ENCODE measurements at regions not wholly inside any gene's neighbourhood (a gene's known extent, or its start where the extent isn't known, plus 50 kb on each side); places are given as distances from the start of the nearest gene placed in this dataset.
A peak's percentile ranks its signal among the peaks of the same experiment; 100 is the strongest.

DNA sequence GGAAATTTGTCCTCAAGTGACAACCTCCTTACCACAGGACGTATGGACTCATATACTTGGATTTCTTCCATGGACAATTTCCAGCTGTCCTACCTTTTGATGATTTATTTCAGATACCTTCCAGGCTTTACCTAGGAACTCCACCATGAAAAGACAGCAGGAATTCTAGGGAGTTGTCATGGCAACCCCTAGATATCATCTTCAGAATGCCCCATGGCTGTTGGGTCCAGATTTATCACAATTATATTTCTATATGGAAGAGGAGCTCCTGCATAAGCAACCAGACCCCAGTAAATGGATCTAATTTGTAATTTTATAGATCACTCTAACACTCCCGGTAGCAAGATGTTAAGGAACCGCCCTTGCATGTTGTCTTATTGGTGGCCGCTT, 102.3 kb upstream of the ZNF521 start:
- no peaks in the 10 kb centered on the region for H3K36me3 ChIP-seq (ENCODE audit: insufficient read depth, low read length)
- no peak overlapping the region for H3K9ac ChIP-seq (ENCODE audit: low read depth, low read length)
- no peak overlapping the region for H3K4me2 ChIP-seq (ENCODE audit: low read length)
- no peaks in the 10 kb centered on the region for H3K27me3 ChIP-seq (ENCODE audit: control insufficient read depth, insufficient read depth, low read length)
- no peaks in the 10 kb centered on the region for H3K9me3 ChIP-seq (replicated peaks; ENCODE audit: low read length)
- H3K4me3 ChIP-seq (ENCODE audit: low read length): no peak overlapping the region
- H3K4me1 ChIP-seq (ENCODE audit: control insufficient read depth, insufficient read depth, low read length): peaks cover 10% of the 10 kb centered on the region

DNA sequence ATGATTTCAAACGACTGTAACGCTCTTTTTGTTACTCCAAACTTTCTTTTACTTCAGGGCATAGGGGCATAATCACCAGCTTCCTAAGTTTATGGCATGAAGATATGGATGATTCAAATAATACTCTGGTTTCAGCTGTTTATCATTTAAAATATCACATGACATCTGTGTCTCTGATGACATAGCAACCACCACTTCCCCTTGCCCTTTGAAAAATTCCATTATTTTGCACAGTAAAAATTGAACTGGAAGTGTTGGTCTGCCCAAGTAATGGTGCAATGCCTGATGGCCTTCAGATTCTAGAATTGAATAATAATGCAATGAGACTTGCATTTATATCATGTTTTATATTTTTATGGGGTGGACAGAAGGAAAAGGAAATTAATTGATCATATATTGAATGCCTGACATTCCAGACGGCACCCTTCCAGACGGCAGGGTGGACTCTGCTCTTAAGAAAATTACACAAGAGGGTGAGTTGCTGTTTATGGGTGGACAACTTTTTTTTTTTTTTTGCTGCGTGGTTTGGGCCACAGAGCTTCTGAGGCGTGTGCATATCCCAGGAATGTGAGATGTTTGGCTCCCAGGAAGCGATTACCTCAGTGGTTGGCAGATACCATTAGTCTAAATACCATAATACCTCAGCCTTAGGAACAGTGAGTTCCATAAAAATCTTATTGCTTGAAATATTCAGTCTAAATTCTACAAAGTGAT, 101.7 kb upstream of the ZNF521 start:
- Histone ChIP-seq H3K27me3 (ENCODE audit: control insufficient read depth, insufficient read depth, low read length) (no peaks in the 10 kb centered on the region), H3K36me3 (ENCODE audit: insufficient read depth, low read length) (no peaks in the 10 kb centered on the region), H3K4me1 (ENCODE audit: control insufficient read depth, insufficient read depth, low read length) (peaks cover 10% of the 10 kb centered on the region), H3K4me3 (ENCODE audit: low read length) (no peak overlapping the region), H3K9me3 (replicated peaks; ENCODE audit: low read length) (no peaks in the 10 kb centered on the region), H3K9ac (ENCODE audit: low read depth, low read length) (no peak overlapping the region), H3K4me2 (ENCODE audit: low read length) (peak overlapping the region; percentile 9)

DNA sequence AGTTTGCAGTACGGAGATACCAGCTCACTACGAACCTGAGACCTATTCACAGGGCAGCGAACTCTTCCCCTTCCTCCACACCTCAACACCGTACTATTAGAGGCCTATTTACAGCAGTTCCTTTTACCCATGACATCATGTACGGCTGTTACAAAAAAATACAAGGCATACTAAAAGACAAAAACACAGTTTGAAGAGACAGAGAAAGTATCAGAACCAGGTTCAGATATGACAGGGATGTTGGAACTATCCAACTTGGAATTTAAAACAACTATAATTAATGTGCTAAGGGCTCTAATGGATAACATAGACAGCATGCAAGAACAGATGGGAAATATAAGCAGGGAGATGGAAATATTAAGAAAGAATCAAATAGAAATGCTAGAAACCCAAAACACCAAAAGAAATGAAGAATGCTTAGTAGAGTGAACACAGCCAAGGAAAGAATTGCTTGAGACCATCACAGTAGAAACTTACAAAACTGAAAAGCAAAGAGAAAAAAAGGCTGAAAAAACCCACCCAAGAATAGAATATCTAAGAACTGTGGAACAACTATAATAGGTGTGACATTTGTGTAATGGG, 99.2 kb upstream of the ZNF521 start:
- Histone ChIP-seq H3K27me3 (ENCODE audit: control insufficient read depth, insufficient read depth, low read length) (no peaks in the 10 kb centered on the region), H3K36me3 (ENCODE audit: insufficient read depth, low read length) (no peaks in the 10 kb centered on the region), H3K9ac (ENCODE audit: low read depth, low read length) (no peak overlapping the region), H3K4me3 (ENCODE audit: low read length) (no peak overlapping the region), H3K4me1 (ENCODE audit: control insufficient read depth, insufficient read depth, low read length) (peaks cover 10% of the 10 kb centered on the region), H3K9me3 (replicated peaks; ENCODE audit: low read length) (no peaks in the 10 kb centered on the region), H3K4me2 (ENCODE audit: low read length) (no peak overlapping the region)

DNA sequence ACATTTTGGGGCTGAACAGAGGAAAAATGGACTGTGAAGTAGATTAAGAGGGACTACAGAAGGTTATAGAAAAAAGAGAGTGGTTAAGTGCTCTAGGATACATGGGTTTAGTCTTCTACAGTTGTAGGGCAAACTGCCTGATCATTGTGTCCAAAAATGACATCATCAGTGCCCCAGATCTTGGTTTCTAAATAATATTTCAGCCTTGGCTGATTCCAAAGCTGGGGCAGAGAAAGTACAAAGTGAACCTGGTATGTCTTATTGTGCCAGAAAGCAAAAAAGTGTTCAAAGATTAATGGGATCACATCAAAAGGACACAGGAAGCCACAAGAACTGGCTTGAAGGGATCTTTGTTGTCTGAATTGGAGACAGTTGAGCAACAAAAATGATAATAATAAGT, 97.1 kb upstream of the ZNF521 start:
- Histone ChIP-seq H3K4me3 (ENCODE audit: low read length) (no peak overlapping the region), H3K9ac (ENCODE audit: low read depth, low read length) (no peak overlapping the region), H3K36me3 (ENCODE audit: insufficient read depth, low read length) (no peaks in the 10 kb centered on the region), H3K27me3 (ENCODE audit: control insufficient read depth, insufficient read depth, low read length) (no peaks in the 10 kb centered on the region), H3K9me3 (replicated peaks; ENCODE audit: low read length) (no peaks in the 10 kb centered on the region), H3K4me1 (ENCODE audit: control insufficient read depth, insufficient read depth, low read length) (peaks cover 8% of the 10 kb centered on the region), H3K4me2 (ENCODE audit: low read length) (no peak overlapping the region)

DNA sequence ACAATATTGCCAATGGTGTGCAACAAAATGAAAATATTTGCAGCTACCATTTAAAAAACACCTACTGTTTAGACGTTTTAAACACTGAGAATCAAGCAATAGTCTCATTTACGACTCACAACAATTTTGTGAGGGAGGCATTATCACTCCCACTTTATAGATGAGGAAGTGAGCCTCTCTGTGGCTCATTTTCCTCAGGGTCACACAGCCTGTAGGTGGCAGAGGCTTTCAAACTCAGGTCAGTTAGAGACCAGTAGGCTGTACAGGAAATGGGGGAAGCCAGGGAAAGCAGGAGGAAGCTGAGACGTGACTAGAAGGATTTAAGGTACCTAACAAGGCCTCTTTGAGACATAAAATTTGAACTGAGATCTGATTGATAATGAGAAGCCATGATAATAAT, 95.0 kb upstream of the ZNF521 start:
- H3K27me3 ChIP-seq (ENCODE audit: control insufficient read depth, insufficient read depth, low read length): no peaks in the 10 kb centered on the region
- no peaks in the 10 kb centered on the region for H3K9me3 ChIP-seq (replicated peaks; ENCODE audit: low read length)
- peaks cover 2% of the 10 kb centered on the region for H3K4me1 ChIP-seq (ENCODE audit: control insufficient read depth, insufficient read depth, low read length)
- H3K4me2 ChIP-seq (ENCODE audit: low read length): no peak overlapping the region
- no peak overlapping the region for H3K9ac ChIP-seq (ENCODE audit: low read depth, low read length)
- no peak overlapping the region for H3K4me3 ChIP-seq (ENCODE audit: low read length)
- H3K36me3 ChIP-seq (ENCODE audit: insufficient read depth, low read length): no peaks in the 10 kb centered on the region

DNA sequence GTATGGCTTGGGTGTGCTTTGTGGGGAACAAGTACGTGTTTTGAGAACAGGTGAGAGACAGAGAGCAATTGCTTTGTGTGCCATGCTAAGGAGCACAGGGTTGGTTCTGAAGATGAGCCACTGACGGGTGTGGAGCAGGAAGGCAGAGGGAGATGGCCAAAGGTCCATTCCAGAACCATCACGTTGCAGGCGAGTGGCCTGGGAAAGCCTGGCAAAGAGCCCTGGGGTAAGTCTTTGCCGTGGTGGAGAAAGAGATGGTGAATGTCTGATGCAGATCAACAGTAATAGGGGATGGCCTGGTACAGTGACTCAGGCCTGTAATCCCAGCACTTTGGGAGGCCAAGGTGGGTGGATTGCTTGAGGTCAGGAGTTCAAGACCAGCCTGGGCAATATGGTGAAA, 93.5 kb upstream of the ZNF521 start:
- Histone ChIP-seq H3K9me3 (replicated peaks; ENCODE audit: low read length) (no peaks in the 10 kb centered on the region), H3K36me3 (ENCODE audit: insufficient read depth, low read length) (no peaks in the 10 kb centered on the region), H3K4me2 (ENCODE audit: low read length) (no peak overlapping the region), H3K9ac (ENCODE audit: low read depth, low read length) (no peak overlapping the region), H3K4me1 (ENCODE audit: control insufficient read depth, insufficient read depth, low read length) (peaks cover 2% of the 10 kb centered on the region), H3K27me3 (ENCODE audit: control insufficient read depth, insufficient read depth, low read length) (no peaks in the 10 kb centered on the region), H3K4me3 (ENCODE audit: low read length) (no peak overlapping the region)

DNA sequence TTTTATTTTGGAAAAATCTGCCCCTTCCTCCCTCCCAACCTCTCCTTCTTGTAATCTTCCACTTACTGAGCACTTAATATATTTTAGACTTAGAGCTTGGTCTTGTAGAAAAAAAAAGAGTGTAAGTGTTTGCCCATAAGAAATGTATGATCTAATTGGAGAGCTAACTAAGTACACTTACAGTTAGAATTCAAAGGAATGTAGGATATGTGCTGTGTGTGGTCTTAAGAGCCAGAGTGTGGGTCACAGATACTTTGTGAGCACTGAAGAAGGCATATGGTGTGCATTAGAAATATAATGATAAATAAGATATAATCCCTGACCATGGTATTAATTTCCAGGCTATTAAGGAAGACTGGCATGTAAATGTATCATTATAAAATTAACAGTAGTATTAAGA, 91.8 kb upstream of the ZNF521 start:
- Histone ChIP-seq H3K4me3 (ENCODE audit: low read length) (no peak overlapping the region), H3K27me3 (ENCODE audit: control insufficient read depth, insufficient read depth, low read length) (no peaks in the 10 kb centered on the region), H3K4me1 (ENCODE audit: control insufficient read depth, insufficient read depth, low read length) (peaks cover 2% of the 10 kb centered on the region), H3K36me3 (ENCODE audit: insufficient read depth, low read length) (no peaks in the 10 kb centered on the region), H3K9me3 (replicated peaks; ENCODE audit: low read length) (no peaks in the 10 kb centered on the region), H3K9ac (ENCODE audit: low read depth, low read length) (no peak overlapping the region), H3K4me2 (ENCODE audit: low read length) (no peak overlapping the region)

DNA sequence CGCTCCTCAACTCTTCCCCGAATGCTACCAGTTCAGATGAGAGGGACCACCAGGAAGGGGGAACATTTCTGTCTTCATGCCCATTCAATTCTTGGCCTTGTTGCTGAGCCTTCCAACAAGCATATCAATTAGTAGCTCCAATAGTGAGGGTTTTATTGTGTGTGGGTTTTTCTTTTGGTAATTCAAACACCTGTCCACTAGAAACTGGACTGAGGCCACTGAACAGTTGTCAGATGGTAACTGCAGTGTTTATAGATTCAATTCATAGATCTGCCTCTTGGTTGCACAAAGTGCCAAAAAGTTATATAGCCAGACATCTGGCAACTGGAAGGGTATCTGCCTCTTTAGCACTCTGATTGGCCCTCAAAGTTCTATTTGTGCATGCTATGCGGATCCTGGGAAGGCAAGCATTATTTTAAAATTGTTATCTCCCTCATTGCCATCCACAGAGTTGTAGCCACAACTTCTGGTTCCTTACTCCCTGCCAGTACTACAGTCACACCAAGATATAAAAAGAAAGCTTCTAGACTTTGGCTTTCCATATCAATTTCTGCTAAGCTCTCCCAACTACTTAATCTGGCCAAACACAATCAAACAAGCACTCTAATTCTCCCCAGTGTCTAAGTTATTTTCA, 83.3 kb upstream of the ZNF521 start:
- no peaks in the 10 kb centered on the region for H3K27me3 ChIP-seq (ENCODE audit: control insufficient read depth, insufficient read depth, low read length)
- no peaks in the 10 kb centered on the region for H3K36me3 ChIP-seq (ENCODE audit: insufficient read depth, low read length)
- H3K4me2 ChIP-seq (ENCODE audit: low read length): no peak overlapping the region
- no peak overlapping the region for H3K4me3 ChIP-seq (ENCODE audit: low read length)
- H3K9me3 ChIP-seq (replicated peaks; ENCODE audit: low read length): no peaks in the 10 kb centered on the region
- no peak overlapping the region for H3K9ac ChIP-seq (ENCODE audit: low read depth, low read length)
- H3K4me1 ChIP-seq (ENCODE audit: control insufficient read depth, insufficient read depth, low read length): no peaks in the 10 kb centered on the region

DNA sequence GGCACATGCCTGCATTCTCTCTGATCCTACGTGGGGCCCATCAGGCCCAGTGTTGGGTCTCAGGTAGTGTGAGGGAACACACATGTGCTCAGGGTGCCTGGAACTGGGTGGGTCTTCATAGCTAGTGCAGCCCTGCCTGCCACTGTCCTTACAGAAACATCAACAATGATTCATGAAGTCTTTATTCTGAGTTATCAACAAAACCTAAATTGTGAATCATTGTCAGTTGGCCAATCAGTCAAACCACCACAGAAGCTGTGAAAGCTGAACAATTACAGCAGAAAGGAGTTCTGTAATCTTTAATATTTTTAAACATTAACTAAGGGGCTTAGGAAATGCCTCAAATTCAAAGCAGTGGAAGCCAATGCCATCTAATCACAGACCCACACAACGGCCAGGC, 82.8 kb upstream of the ZNF521 start:
- Histone ChIP-seq H3K9ac (ENCODE audit: low read depth, low read length) (no peak overlapping the region), H3K4me3 (ENCODE audit: low read length) (no peak overlapping the region)

DNA sequence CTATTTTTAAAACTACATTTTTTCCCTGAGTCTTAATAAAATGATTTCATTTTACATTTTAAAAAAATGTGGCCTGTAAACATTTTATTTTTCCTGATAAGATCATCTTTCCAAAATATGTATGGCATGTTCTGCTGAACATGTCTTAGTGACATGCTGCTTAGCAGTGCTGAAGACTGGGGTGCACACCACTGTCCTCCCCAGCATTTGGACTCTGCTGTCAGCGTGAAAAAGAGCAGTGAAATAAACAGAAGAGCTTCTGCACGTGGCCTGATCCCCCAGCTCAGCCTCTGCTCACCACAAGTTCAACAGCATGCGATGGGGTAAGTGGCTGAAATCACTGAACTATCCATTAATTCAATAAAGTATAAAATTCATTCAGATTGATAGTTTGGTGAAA, 81.6 kb upstream of the ZNF521 start:
- H3K27me3 ChIP-seq (ENCODE audit: control insufficient read depth, insufficient read depth, low read length): no peaks in the 10 kb centered on the region
- no peak overlapping the region for H3K4me2 ChIP-seq (ENCODE audit: low read length)
- no peaks in the 10 kb centered on the region for H3K4me1 ChIP-seq (ENCODE audit: control insufficient read depth, insufficient read depth, low read length)
- no peak overlapping the region for H3K4me3 ChIP-seq (ENCODE audit: low read length)
- no peak overlapping the region for H3K9ac ChIP-seq (ENCODE audit: low read depth, low read length)
- no peaks in the 10 kb centered on the region for H3K36me3 ChIP-seq (ENCODE audit: insufficient read depth, low read length)
- no peaks in the 10 kb centered on the region for H3K9me3 ChIP-seq (replicated peaks; ENCODE audit: low read length)

More for the DNA sequence above, 82.8 kb upstream of the ZNF521 start:
- H3K36me3 ChIP-seq (ENCODE audit: insufficient read depth, low read length): no peaks in the 10 kb centered on the region
- no peak overlapping the region for H3K4me2 ChIP-seq (ENCODE audit: low read length)
- no peaks in the 10 kb centered on the region for H3K4me1 ChIP-seq (ENCODE audit: control insufficient read depth, insufficient read depth, low read length)
- H3K9me3 ChIP-seq (replicated peaks; ENCODE audit: low read length): no peaks in the 10 kb centered on the region
- H3K27me3 ChIP-seq (ENCODE audit: control insufficient read depth, insufficient read depth, low read length): no peaks in the 10 kb centered on the region

DNA sequence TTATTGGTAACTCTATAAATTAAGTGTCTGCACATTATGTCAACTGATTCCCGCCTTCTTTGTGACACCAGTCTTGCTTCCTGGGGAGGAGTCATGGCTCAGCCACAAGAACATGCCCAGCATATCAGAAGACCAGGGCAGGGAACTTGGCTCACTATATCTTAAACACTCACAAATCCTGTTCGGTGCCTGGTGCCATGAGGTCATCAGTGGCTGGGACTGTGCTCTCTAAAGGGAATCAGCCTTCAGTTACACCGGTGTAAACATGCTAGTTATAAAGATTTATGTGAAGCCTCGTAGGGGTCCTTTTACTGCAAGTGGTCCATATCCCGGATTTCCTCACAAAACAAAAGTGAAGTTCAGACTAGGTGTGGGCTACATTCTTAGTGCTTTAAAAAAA, 73.1 kb upstream of the ZNF521 start:
- Histone ChIP-seq H3K9ac (ENCODE audit: low read depth, low read length) (no peak overlapping the region), H3K9me3 (replicated peaks; ENCODE audit: low read length) (no peaks in the 10 kb centered on the region), H3K4me3 (ENCODE audit: low read length) (no peak overlapping the region), H3K27me3 (ENCODE audit: control insufficient read depth, insufficient read depth, low read length) (no peaks in the 10 kb centered on the region), H3K36me3 (ENCODE audit: insufficient read depth, low read length) (no peaks in the 10 kb centered on the region), H3K4me2 (ENCODE audit: low read length) (no peak overlapping the region), H3K4me1 (ENCODE audit: control insufficient read depth, insufficient read depth, low read length) (no peaks in the 10 kb centered on the region)

DNA sequence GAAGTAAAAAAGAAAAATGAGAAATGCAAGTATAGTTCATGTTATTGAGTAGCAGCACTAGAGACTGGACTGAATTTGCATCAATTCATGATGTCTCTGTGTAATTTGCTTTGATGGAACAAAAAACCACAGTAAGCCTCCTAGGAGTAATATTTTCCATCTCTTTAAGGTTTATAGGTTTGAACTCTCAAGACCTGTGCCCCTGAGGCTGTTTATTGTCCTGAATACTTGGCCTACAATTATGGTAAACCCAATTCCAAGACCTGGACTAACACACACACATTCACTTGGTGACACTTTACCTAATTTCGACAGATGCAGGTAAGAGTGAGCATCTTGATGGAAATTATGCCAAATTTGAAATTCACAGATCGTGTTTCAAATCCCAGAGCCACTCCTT, 71.8 kb upstream of the ZNF521 start:
- no peaks in the 10 kb centered on the region for H3K4me1 ChIP-seq (ENCODE audit: control insufficient read depth, insufficient read depth, low read length)
- H3K4me3 ChIP-seq (ENCODE audit: low read length): no peak overlapping the region
- H3K27me3 ChIP-seq (ENCODE audit: control insufficient read depth, insufficient read depth, low read length): no peaks in the 10 kb centered on the region
- no peak overlapping the region for H3K4me2 ChIP-seq (ENCODE audit: low read length)
- H3K9me3 ChIP-seq (replicated peaks; ENCODE audit: low read length): no peaks in the 10 kb centered on the region
- no peak overlapping the region for H3K9ac ChIP-seq (ENCODE audit: low read depth, low read length)
- H3K36me3 ChIP-seq (ENCODE audit: insufficient read depth, low read length): no peaks in the 10 kb centered on the region

Data from skeletal muscle satellite cell (primary cell).